ENCODE measurements at regions not wholly inside any gene's neighbourhood (a gene's known extent, or its start where the extent isn't known, plus 50 kb on each side); places are given as distances from the start of the nearest gene placed in this dataset.

DNA sequence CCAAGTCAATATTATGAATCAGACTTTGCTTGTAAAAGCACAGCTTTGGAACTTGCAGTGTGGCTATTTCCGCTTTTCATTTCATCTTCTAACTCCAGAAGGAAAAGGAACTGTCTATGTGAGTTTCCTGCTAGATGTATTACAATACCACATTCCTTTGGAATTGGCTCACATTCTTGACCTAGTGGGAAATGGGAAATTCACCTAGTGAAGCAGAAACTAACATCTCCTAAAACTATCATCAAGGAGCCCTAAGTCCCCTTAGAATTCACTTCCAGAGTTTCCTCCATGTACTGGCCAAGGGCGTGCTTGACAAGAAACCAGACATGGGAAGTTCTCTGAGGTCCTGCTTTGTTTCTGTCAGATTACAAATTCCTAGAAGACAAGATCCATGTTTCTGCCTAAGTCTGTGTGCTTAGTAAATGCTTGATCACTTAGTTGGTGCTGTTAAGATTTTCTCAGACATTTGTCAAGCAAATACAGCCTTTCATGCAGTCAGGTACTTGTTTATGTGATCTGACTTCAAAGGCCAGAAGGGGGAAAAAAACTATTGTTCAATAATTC is 275.7 kb upstream of the FN1 start:
- no peak for DNase-seq

DNA sequence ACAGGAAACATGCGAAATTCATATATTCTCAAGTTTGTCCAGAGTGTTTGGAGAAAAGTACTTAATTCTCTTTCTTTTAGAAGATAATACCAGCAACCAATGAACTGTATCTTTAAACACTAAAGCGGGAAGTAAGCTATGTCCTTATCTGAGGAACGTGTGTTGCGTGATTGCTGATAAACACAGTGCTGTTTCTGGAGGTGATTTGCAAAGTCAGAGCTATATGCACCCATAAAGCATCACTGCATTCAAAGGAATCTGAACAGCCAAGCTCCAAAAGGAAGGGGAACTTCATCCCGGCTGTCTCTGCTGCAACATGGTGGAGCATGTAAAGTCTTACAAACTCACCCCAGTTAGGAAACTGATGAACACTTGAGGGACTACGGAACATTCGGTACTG is 271.7 kb upstream of the FN1 start:
- no peak for DNase-seq

DNA sequence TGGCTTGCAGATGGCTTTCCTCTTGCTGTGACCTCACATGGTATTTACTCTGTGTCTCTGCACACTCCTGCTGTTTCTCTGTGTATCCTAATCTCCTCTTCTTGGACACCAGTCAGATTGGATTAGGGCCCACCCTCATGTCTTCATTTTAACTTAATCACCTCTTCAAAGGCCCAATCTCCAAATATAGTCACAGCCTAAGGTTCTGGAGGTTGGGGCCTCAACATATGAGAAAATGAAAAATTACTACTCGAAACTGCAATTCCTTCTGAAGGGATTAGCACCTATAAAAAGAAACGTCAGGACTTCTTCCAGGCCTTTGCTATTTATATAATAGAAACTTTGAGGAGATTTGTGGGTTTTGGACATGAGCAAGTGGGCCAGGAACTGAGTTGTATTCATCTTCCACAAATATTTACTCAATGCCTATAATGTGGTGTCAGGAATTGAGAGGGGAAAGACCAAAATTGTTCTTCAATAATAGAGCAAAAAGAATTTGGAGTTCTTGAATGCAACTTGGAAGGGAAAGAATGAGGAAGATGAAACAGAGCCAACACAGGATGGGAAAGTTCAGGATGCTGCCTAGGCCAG is 270.0 kb upstream of the FN1 start:
- no peak for DNase-seq

DNA sequence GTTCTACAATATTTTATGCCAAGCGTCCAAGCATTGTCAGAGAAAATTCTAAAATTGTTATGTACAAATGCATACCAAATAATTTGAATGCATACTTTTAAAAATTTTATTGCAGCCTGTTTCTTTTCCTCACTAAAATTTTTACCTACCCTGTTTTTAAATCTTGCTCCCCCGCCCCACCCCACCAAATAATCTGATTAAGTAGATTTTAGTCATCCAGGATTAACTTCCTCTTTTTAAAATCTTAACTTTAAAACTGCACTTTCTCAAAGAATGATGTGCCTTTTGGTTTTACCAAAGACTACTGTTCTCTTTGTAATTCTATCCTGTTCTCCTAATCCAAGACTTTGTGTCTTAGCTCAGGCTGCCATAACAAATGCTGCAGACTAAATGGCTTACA is 269.4 kb upstream of the FN1 start:
- DNase-seq = no peak

DNA sequence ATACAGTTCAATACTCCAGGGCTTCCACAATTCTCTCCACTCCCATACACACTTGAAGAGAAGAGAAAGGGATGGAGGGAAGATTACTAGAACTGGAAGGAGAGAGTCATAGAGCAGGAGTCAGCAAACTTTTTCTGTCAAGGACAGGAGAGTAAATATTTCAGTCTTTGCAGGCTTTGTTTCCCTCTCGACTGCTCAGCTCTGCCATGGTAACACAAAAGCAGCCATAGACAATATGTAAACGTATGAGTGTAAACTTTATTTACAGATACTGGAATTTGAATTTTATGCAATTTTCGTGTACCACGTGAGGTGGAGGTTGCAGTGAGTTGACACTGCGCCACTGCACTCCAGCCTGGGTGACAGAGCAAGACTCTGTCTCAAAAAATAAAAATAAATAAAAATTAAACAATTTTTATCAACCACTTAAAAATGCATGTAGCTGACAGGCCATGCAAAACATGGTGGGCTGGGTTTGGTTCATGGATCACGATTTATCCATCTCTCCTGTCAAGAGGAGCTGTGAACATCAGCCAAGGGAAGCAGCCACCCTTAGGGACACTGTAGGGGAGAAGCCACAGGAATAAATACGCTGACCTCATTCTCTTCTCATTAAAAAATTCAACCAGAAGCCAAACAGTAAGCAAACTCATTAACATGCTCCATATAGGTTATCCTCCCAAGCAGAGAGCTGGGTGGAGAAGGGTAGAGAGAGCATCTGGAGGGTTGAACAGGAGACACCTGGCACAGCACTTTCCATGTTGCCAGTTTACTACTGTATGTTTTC is 266.4 kb upstream of the FN1 start:
- no peak for DNase-seq

DNA sequence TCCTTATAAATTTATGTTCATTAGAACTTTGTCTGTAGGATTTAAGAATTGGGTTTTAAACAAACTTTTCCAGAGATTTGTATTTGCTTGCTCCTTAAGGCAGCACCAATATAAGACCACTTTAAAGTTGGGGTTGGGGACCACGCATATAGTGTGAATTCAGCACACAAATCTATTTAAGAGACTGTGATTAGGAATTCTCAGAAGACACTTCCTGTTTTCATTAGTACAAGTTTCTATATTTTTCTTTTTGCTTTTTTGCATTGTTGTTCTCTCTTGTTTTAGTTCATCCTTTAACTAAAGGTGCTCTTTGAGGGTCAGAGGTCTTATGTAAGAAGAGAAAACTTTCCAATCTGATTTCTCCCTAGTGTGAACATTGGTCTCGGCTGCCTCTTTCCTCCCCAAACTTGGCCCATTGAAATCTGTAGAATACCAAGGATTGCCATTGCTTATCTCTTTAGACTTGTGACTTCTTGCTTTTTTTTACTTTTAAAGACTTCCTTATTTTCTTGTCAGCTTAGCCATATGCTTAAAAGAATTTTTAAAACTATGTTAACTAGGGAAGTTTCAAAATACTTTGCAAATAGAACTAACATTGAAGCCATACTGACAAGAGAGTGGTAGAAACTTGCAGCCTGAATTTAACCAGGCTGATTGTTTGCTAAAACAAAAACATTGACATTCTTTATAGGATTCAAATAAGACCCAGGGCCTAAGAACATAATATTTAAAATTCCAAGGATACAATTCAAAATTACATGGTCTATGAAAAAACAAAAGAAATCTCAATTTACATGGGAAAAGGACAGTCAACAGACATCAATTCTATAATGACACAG is 264.1 kb upstream of the FN1 start:
- DNase-seq = no peak

DNA sequence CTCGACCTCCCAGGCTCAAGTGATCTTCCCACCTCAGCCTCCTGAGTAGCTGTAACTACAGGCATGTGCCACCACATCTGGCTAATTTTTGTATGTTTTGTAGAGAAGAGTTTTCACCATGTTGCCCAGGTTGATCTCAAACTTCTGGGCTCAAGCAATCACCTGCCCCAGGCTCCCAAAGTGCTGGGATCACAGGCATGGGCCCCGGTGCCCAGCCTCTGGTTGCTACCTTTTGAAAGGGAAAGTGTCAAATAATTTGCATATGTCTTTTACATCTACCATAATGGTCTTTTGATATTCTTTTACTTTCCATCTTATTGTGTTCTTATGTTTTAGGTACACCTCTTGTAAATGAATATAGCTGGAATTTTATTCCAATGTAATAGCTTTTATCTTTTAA is 263.1 kb upstream of the FN1 start:
- DNase-seq = no peak

DNA sequence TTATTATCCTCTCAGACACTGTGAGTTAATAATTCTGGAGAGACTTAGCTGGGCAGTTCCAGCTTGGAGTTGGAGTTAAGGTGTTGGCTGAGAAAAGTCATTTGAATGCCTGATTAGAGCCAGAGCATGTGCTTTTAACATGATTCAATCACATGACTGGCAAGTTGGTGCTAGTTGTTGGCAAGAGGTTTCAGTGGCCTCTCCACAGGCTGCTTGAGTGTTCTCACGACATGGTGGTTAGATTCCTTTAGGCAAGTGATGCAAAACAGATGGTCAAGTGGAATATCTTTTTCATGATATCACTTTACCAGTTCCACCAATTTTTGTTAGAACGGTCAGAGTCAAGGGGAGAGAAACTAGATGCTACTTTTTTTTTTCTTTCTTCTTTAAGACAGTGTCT is 262.7 kb upstream of the FN1 start:
- DNase-seq = no peak

DNA sequence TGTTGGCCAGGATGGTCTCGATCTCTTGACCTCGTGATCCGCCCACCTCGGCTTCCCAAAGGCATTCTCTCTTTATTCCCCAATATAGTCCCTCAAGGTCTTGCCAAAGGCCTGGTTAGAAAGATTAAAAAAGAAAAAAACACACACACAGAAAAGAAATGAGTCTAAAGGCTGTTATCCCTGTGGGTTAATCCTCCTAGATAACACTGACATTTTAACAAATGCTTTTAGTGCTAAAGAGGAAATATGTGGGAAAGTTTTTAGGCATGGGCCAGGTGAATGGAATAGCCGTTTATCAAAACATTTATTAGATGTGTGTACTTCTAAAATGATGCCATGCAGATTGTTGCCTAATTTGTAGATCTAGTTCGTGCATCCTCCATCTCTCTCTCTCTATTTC is 261.6 kb upstream of the FN1 start:
- no peak for DNase-seq

DNA sequence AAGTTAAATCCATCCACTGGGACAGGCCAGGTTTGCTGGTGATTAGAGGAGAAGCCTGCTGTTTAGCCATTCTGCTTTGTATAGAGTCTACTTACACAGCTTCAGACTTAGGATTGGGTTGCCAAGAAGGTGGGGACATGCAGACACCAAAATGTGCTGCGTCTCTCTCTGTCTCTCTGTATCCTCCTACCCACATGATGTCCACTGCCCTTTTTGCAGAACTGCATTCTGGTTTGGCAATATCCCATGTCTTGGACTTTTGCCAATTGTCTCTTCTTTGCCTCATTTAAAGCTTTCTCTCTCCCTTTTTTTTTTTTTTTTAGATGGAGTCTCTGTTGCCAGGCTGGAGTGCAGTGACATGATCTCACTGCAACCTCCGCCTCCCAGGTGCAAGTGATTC is 261.1 kb upstream of the FN1 start:
- DNase-seq = no peak

DNA sequence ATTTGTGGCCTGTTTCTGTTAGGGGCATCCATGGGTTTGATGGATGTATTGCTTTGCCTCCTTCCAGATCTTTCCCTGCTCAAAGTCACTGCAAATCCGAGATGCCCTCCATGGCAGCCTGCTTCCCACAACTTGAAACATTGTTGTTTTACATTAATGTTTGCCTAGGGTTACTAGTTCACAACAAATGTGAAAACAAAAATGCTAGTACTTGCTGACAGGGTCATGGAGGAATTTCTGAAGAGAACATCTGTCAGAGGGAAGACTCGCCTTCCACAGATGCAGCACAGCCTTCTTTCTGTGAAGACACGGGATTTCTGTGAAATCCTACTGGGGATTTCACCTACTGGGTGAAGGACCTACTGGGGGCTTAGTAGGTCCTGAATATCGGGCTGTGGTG is 260.0 kb upstream of the FN1 start:
- no peak for DNase-seq

DNA sequence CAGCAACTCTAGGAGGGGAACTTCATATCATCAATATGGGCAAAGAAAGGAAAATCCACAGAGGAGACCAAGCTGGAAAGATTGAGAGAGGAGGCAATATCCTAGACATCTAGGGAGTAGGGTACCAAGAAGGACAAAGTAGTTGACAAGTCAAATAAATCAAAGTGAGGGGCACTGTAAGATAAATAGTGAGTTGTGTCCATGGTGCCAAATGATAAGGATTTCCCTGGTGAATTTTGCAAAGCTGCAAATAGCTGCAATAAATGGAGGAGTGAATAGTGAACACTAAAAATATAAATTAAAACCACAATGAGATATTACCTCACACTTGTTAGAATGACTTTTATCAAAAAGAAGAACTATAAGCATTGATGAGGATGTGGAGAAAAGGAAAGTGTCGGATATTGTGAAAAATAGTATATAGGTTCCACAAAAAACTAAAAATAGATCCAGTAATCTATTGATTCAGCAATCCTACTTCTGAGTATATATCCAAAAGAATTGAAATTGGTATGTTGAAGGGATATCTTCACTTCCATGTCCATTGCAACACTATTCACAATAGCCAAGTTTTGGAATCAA is 258.2 kb upstream of the FN1 start:
- no peak for DNase-seq

DNA sequence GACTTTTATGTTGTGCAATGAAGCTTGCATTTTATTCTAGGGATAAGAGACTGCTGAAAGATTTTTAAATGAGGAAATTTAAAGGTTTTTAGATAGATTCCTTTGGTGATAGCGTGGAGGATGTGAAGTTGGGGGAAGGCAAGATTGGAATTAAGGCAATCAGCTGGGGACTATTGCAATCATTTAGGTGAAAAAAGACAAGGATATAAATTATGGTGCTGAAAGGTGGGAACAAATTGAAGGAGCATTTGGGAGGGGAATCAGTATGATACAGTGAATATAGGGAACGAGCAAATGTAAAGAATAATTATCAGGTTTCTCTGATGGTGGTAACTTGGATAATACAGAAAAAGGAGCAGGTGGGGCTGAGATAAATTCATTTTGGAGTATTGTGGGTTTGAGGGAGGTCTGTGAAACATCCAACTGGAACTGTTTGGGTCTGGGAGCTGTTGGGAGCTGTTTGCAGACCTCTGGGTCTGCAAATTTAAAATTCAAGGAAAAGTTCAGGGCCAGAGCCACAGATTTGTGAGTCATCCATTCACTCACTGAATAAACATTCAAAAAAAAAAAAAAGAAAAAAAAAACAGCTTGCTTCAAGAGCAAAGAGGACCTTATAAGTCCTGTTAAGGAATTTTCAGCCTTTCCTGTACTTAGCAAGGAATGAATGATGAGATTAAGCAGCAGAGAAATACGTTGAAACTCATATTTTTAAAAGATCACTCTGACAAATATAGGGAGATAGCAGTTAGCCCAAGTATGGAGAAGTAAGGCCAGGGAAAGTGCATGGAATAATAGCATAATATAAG is 257.5 kb upstream of the FN1 start:
- DNase-seq = no peak

DNA sequence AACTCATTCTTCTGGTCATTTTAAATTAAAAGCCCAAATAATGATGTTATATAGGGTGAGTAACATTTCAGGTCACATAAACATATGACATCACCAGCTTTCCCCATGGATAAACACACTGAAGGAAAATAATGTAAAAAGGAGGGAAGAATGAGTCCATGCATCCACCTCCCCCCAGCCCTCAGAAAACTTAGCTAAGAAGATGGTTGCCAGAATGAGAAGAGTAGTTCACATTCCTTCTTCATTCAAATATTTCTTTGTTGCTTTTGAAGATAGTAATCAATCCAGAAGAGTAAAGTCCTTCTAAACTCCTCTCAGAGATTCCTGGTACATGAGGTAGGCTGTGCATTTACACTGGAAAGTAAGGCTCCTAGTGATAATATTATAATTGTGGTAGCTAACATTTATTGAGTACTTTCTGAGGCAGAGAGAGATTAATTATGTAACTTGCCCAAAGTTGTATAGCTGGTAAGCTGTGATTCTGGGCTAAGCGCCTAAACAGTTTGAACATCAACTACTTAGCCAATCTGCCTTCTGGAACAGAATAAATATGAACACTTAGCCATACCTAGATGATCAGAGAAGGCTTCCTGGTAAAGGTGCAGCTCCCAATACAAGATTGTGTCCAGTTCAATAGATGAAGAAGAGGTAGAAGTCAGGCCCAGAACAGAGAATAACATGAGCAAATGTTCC is 256.7 kb upstream of the FN1 start:
- no peak for DNase-seq

DNA sequence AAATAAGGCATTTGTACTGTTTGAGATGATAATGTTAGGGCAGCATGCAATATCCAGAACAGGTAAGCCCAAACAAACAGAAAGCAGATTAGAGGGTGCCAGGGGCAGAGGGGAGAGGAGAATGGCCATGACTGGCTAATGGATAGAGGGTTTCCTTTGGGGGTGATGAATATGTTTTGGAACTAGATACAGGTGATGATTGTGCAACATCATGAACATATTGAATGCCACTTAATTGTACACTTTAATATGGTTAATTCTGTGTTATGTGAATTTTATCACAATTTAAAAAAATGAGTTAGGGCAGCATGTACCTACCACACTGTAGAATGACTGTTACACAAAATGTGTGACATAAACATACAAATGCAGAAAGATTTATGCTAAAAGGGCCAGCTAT is 255.5 kb upstream of the FN1 start:
- DNase-seq = no peak

DNA sequence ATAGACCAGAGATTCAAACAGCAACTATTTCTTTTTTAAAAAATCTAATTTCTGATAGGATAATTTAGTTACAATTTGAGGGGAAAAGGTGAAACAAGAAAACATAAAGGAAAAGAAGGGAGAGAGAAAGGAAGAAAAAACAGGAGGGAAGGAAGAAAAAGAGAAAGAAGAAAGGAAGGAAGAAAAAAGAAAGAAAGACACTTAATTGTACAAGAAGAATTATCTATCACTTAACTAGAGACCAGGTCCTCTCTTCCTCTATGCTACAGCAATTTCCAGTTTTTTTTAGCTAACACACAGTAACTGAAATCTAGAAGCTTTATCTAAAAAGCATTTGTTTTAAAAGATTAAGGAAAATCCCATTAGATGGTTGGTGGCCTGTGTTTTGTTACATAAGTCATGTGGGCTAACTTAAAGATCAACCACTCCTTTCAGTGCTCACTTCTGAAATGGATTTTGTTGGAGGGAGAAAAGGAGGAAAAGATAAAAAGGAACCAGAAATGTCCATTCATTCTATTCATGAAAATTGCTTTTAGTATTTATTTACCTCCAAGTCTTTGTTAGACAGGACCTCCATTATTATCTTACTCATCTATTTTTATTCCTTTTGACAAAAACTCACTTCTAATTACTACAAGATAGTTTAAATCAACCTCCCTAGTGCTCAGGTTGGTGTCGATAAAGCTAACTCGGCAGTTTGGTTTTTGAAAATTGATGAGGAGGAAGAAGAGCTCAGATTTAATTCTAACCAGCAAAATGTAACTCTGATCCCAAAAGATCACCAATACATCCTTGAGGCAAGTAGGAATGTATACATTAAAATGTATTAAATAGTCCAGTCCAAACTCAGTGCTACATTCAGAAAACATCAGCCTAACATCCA is 251.5 kb upstream of the FN1 start:
- no peak for DNase-seq

DNA sequence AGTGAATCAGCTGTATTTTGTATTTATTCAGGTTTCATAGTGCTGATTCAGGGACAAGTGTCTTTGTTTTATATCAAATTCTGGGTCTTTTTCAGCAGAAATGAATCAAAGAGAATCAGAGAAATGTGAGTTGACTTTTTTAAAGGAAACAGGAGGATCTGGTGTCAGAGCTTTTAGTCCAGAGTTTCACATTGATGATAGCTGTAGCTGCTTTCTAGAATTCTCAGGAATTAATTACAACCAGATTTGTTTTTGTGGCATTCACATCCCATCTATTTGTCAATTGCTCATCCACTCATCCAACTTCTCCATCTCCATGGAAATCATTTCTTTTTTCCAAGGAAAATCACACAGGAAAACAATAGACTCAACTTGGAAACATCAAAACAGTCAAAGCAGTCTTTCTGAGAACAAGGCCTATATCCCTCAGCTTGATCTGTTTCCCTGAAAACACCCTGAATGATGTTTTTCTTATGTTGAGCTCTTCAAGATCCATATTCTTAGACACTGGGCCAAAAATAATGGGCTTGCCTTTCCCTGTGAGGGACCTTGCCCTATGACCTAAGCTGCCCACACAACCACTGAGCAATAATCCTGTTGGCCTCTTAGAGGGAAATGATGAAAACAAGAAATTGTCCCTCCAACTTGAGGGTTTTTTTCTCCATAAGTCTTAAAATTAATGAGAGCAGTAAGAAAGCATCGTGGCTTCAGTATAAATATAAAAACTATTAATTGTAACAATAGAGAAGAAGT is 249.5 kb upstream of the FN1 start:
- DNase-seq = no peak

DNA sequence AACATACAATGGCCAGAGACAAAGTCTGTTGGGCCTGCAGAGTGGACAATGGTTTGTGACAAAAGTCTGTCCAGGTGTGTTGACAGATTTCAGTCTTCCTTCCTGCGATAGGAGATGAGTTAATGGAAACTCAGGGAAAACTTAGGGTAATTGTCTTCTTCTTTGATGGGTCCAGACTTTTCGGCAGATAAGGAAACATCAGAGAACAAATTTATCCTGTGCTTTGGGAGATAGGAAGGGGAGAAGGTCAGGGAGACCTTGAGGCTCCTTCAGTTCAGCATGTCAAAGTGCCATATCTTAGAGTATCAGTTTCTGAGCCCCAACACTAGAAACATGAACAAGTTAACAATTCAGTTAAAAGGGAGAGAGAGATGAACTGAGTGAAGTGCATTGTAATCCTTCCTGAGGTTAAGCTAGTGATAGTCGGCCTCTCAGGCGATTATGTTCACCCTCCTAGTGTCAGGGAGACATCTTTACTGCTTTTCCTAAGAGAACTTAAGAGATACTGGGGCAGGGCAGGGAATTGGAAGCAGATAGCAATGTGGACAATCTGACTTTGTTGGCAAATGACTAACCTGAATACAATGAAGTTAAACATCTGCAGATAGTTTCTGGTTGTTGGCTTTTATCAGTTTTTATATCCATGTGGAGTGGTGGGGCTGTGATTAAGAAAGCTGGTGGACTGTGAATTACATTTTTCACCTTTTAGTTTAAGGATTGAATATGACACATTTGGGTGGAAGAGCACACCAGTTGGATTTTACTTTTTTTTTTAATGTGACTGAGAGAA is 248.8 kb upstream of the FN1 start:
- no peak for DNase-seq

DNA sequence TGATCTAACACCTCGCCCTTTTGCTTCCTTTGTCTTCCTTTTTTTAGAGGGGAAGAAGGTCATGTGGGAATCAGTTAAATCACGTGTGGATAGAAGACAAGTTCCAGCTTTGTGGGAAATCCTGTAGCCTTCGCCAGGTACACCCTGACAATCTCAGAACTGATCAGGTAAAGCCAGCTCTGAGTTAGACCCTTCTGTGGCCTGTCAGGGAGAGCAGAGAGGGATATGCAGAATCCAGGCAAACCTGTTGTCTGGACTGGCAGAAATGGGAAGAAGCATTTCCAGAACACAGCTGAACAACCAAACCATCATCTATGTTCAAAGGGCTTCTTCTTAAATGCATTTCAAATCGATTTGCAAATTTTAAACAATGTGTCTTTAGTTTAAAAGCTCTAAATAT is 247.4 kb upstream of the FN1 start:
- no peak for DNase-seq

All from T-helper 2 cell (primary cell).